Stimulated activated CD8-positive, alpha-beta memory T cell treated with anti-CD3 and anti-CD28 coated beads, Interleukin-4, amount 100 ng/mL, for 48 hours (primary cell): ENCODE measurements at regions not wholly inside any gene's neighbourhood (a gene's known extent, or its start where the extent isn't known, plus 50 kb on each side); places are given as distances from the start of the nearest gene placed in this dataset.

Experiments
- DNase-seq: peaks from one replicate; pipeline ENCODE4 v3.0.0-alpha.2; 2020

- DNase-seq, result no peak
These were observed 116.7 kb upstream of the C10orf90 start for GRCh38 chr10:126787201-126787600.

- no peak for DNase-seq
These were observed 109.9 kb upstream of the DOCK1 start for GRCh38 chr10:126795318-126795717.

- DNase-seq, result no peak
These were observed 106.6 kb upstream of the DOCK1 start for GRCh38 chr10:126798649-126799048.

GRCh38 chr10:126803394-126803793 lies 101.8 kb upstream of the DOCK1 start:
- no peak for DNase-seq

- DNase-seq, result no peak
These were observed 100.8 kb upstream of the DOCK1 start for GRCh38 chr10:126804396-126804795.

- no peak for DNase-seq
These were observed 98.7 kb upstream of the DOCK1 start for GRCh38 chr10:126806498-126806897.

GRCh38 chr10:126806991-126807702 lies 98.1 kb upstream of the DOCK1 start:
- no peak for DNase-seq

- DNase-seq, result no peak
These were observed 97.1 kb upstream of the DOCK1 start for GRCh38 chr10:126808103-126808502.

- DNase-seq, result no peak
These were observed 91.8 kb upstream of the DOCK1 start for GRCh38 chr10:126813432-126813831.

- no peak for DNase-seq
These were observed 71.7 kb upstream of the DOCK1 start for GRCh38 chr10:126833542-126833941.

GRCh38 chr10:126836009-126836408 lies 69.2 kb upstream of the DOCK1 start:
- DNase-seq, result no peak

- DNase-seq, result no peak
These were observed 66.9 kb upstream of the DOCK1 start for GRCh38 chr10:126838316-126838715.

GRCh38 chr10:126839094-126839761 lies 66.0 kb upstream of the DOCK1 start:
- DNase-seq, result no peak

GRCh38 chr10:126840576-126841135 lies 64.6 kb upstream of the DOCK1 start:
- no peak for DNase-seq

GRCh38 chr10:126841341-126841895 lies 63.8 kb upstream of the DOCK1 start:
- no peak for DNase-seq

- no peak for DNase-seq
These were observed 62.9 kb upstream of the DOCK1 start for GRCh38 chr10:126842356-126842755.

GRCh38 chr10:126842836-126843235 lies 62.4 kb upstream of the DOCK1 start:
- no peak for DNase-seq

- no peak for DNase-seq
These were observed 61.8 kb upstream of the DOCK1 start for GRCh38 chr10:126843299-126843934.

- DNase-seq, result no peak
These were observed 60.8 kb upstream of the DOCK1 start for GRCh38 chr10:126844406-126844805.

- no peak for DNase-seq
These were observed 58.8 kb upstream of the DOCK1 start for GRCh38 chr10:126846469-126846868.

GRCh38 chr10:126846959-126847358 lies 58.3 kb upstream of the DOCK1 start:
- DNase-seq, result no peak

GRCh38 chr10:126847666-126848065 lies 57.6 kb upstream of the DOCK1 start:
- DNase-seq, result no peak

- DNase-seq, result no peak
These were observed 55.6 kb upstream of the DOCK1 start for GRCh38 chr10:126849646-126850045.
